22Rv1 (cell line): ENCODE measurements at regions not wholly inside any gene's neighbourhood (a gene's known extent, or its start where the extent isn't known, plus 50 kb on each side); places are given as distances from the start of the nearest gene placed in this dataset.
A peak's percentile ranks its signal among the peaks of the same experiment; 100 is the strongest.

Experiments
- H3K27ac ChIP-seq: fragments of 450-650 bp; 2 replicates; pipeline ENCODE4 v1.5.1; 2017
- ZFX ChIP-seq: fragments of 450-650 bp; IDR thresholded peaks from 2 replicates; pipeline ENCODE4 v1.6.1; 2017; ENCODE audit warnings: antibody characterized with exemption, borderline replicate concordance
- TF ChIP-seq, protein P1 (sequence below): fragments of 450-650 bp; IDR thresholded peaks from 2 replicates; pipeline ENCODE4 v1.5.1; 2017; ENCODE audit warnings: mild to moderate bottlenecking

DNA sequence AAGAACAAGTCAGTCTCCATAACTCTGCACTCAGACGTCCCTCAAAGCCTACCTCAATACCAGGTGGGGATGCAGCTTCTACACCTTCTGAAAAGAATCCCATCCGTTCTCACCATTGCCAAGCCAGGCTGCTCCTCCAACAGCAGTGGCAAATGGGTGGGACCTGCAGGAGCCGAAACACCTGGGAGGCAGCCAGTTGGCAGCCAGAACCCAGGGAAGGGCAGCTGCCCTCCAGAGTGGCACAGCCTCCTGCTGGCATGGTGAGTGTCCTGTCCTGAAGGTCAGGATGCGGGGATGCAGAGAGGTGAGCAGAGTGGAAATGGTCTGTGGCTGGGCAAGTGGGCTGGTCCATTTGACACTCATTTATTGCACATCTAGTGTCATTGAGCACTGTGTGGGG, 210.6 kb upstream of the CDH4 start:
- no peak overlapping the region for H3K27ac ChIP-seq
- no peak for TF ChIP-seq ZFX
- TF ChIP-seq, protein P1, sequence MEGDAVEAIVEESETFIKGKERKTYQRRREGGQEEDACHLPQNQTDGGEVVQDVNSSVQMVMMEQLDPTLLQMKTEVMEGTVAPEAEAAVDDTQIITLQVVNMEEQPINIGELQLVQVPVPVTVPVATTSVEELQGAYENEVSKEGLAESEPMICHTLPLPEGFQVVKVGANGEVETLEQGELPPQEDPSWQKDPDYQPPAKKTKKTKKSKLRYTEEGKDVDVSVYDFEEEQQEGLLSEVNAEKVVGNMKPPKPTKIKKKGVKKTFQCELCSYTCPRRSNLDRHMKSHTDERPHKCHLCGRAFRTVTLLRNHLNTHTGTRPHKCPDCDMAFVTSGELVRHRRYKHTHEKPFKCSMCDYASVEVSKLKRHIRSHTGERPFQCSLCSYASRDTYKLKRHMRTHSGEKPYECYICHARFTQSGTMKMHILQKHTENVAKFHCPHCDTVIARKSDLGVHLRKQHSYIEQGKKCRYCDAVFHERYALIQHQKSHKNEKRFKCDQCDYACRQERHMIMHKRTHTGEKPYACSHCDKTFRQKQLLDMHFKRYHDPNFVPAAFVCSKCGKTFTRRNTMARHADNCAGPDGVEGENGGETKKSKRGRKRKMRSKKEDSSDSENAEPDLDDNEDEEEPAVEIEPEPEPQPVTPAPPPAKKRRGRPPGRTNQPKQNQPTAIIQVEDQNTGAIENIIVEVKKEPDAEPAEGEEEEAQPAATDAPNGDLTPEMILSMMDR: no peak

DNA sequence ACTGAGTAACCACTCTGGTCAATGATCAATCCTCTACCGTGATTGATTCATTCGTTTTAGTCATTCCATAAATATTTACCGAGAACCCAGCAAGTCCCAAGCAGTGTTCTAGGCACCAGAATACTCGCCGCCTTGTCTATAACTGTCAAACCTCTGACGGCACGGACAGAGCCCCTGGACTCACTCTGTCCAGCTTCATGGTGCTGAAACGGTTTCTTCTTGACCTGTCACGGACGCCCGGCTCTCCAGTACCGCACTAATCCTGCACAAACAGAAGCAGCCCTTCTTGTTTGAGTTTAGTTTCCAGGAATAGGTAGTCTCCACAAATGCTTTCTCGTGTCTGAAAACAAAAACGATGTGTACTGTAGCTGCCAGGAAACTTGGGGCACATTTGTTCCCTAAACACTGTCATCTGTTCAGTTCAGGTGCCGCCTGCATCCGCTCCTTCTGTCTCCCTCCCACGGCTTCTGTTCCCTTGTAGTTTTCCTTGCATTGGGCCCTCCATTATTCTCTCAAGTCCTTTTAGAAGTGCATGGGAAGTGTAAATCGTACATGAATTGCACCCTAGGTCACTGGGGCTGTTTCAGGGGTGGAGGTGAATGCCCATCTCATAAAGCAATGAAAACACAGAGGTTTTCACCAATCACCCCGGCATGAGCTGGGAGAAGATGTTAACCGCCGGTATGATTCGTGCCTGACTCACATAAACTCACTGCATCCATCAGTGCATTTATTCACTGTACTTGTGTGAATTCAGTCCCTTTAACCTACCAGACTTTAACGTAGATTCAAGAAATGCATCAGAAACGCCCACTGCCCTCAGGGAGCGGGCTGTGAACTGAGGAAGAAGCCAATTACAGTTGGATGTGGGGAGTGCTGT, 209.3 kb upstream of the CDH4 start:
- no peak overlapping the region for H3K27ac ChIP-seq
- no peak for TF ChIP-seq ZFX
- TF ChIP-seq, protein P1: no peak

DNA sequence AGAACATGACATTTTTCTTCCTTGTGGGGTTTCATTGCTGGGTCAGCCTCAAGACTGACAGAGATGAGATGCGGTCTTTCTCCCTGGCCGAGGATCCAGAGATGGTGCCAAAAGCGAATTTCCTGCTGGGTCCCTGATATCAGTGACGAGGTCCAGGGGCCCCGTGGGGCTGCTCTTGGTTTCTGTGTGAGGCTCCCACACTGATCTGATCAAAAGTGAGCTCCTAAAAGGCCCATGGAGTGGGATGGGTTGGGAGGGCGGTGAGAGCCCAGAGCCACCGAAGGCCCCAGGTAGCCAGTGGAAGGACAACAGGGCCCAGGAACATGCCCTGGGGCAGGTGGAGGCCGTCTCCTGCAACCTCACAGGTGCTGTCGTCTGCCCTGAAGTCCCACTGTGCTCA, 208.4 kb upstream of the CDH4 start:
- TF ChIP-seq, protein P1: no peak
- no peak for TF ChIP-seq ZFX

DNA sequence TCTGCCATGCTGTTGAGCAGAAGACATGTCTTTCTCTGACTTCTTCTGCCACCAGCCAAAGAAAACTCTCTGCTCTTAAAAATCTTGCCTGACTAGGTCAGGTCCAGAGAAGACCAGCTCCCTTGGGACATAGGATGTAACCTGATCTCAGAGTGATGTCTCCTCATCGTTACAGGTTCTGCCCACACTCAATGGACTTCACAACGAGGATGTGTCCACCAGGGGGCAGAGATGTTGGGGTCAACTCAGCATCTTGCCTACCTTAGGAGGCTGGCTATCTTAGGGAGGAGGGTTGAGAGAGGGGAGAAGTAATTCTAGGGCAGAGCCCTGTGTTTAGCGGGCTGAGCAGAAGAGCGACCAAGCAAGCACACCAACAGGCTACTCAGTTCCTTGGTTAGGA, 207.6 kb upstream of the CDH4 start:
- H3K27ac ChIP-seq: no peak overlapping the region
- TF ChIP-seq ZFX: no peak
- TF ChIP-seq, protein P1: peak; percentile 21

More for the DNA sequence above, 208.4 kb upstream of the CDH4 start:
- H3K27ac ChIP-seq: no peak overlapping the region

DNA sequence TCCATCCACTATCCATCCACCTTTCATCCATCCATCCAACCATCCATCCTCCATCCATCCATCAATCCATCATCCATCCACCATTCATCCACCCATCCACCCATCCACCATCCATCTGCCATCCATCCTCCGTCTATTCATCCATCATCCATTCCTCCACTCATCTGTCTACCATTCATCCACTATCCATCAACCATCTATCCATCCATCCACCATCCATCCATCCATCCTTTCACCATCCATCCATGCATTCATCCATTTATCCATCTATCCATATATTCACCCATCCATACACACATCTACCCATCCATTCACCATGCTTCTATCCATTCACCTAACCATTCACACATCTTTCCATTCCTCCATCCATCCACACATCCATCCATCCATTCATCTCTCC, 207.0 kb upstream of the CDH4 start:
- TF ChIP-seq ZFX: no peak
- TF ChIP-seq, protein P1: no peak
- no peak overlapping the region for H3K27ac ChIP-seq

DNA sequence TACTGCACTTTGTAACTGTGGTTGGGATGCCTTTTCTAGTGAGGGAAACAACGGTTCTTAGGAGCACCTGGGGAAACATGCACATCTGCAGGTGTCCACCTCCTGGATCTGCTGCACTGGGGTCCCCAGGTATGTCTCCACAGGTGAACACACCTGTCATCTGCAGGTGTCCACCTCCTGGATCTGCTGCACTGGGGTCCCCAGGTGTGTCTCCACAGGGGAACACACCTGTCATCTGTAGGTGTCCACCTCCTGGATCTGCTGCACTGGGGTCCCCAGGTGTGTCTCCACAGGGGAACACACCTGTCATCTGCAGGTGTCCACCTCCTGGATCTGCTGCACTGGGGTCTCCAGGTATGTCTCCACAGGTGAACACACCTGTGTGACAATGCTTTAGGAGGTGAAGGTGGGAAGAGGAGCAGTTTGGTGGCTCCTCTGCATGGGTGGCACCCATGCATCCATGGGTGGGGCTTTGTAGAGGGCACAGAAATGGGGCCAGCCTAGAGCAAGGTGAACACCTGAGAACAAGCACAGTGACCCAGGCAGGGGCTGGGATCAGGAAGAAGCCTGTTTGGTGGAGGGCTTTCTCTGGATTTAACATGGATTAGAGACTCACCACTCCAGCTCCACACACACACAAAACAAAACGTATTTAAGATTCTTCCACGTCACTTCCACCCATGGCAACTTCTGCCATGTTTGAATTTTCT, 206.0 kb upstream of the CDH4 start:
- TF ChIP-seq ZFX: no peak
- TF ChIP-seq, protein P1: no peak
- H3K27ac ChIP-seq: no peak overlapping the region

DNA sequence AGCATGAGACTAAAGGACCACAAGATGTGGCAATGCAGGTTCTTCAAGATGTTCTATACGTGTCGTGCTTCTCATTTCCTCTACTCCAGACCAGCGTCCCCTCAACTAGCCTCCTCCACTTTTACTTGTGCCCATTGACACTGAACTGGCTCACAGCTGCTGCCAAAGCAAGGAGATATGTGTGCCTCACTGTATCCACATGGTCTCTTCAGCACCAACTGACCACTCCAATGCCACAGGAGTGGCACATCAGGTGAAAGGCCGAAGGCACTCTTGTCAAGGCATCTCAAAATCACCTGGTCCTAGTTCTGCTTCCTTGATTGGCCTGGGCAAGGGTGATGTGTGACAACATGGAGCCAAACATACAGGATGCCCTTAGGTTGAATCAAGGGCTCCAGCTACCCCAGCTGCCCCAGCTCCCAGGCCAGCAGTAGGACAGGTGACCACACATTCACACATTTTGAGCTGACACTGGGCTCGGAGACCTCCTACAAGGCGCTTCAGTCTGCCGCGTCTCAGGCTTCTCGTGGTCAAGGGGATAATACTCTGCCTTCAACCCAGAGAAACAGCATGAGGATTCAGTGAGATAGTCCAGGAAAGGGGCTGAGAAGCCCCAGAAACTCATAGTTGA, 205.2 kb upstream of the CDH4 start:
- no peak overlapping the region for H3K27ac ChIP-seq

More for the DNA sequence above, 205.2 kb upstream of the CDH4 start:
- no peak for TF ChIP-seq ZFX
- TF ChIP-seq, protein P1: no peak
